Peyer's patch (tissue), 4 donors: ENCODE measurements at regions not wholly inside any gene's neighbourhood (a gene's known extent, or its start where the extent isn't known, plus 50 kb on each side); places are given as distances from the start of the nearest gene placed in this dataset.

Experiments
- DNase-seq, 3 donors: peaks; one replicate each; pipeline ENCODE4 v3.0.0-alpha.2; 2017 to 2019
- H3K27ac ChIP-seq, 4 donors: fragments of 200-600 bp; sonication (generic); one replicate each; pipeline ENCODE4 v1.5.1; 2016 to 2019
- H3K27me3 ChIP-seq, 2 donors: fragments of 200-600 bp; sonication (generic); one replicate each; pipeline ENCODE4 v1.5.1; 2019
- H3K36me3 ChIP-seq, 3 donors: fragments of 200-600 bp; sonication (generic); one replicate each; pipeline ENCODE4 v1.5.1; 2016 to 2019
- H3K4me1 ChIP-seq, 4 donors: fragments of 200-600 bp; sonication (generic); one replicate each; pipeline ENCODE4 v1.5.1; 2016 to 2019
- H3K4me3 ChIP-seq, 4 donors: fragments of 200-600 bp; sonication (generic); 1 replicate in 3 of 4; 2 replicates in 1 of 4; pipeline ENCODE4 v1.5.1; 2016 to 2019; ENCODE audit warnings: mild to moderate bottlenecking in 1 of 4
- H3K9me3 ChIP-seq, 4 donors: fragments of 200-600 bp; sonication (generic); one replicate each; pipeline ENCODE4 v1.5.1; 2016 to 2019; ENCODE audit warnings: mild to moderate bottlenecking in 1 of 4
- POLR2A ChIP-seq, 2 donors: fragments of 450-650 bp; IDR thresholded peaks; one replicate each; pipeline ENCODE4 v1.5.1; 2017; ENCODE audit warnings: antibody characterized with exemption in 2 of 2, mild to moderate bottlenecking in 2 of 2, moderate library complexity in 2 of 2
- TF ChIP-seq, protein P1 (sequence below), 6 experiments: fragments of 450-650 bp in 4 of 6; fragments of 200-600 bp in 2 of 6; sonication (generic) in 1 of 6; IDR thresholded peaks; one replicate each; pipeline ENCODE4 v1.5.1; 2017 to 2019; ENCODE audit warnings: antibody characterized with exemption in 6 of 6, mild to moderate bottlenecking in 3 of 6, moderate library complexity in 1 of 6

DNA sequence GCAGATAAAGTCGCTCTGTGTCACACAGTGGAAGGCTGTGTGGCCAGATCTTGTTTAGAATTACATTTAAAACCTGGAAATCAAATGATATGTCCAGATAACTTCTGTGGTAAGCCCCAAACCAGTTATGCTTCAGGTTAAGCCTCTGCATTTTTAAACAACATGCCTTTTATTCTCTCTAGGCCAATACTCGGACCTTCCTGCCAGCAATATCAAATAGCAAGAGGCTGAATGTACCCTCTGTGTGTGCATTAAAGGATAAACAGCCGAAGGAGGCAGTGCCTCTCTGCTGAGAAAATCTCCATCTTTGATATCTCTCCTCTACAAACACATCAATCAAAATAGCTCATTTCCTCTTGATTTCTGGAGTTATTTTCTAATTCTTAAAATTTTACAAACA, 67.1 kb upstream of the TMEM260 start:
- Histone ChIP-seq H3K4me3 (no peak overlapping the region), H3K9me3 (no peaks in the 10 kb centered on the region), H3K27me3 (no peaks in the 10 kb centered on the region), H3K4me1 (no peaks in the 10 kb centered on the region), H3K36me3 (no peaks in the 10 kb centered on the region), H3K27ac (no peak overlapping the region)
- DNase-seq: no peak
- TF ChIP-seq POLR2A (IDR thresholded peaks at IDR 0.05): no peak
- TF ChIP-seq, protein P1, sequence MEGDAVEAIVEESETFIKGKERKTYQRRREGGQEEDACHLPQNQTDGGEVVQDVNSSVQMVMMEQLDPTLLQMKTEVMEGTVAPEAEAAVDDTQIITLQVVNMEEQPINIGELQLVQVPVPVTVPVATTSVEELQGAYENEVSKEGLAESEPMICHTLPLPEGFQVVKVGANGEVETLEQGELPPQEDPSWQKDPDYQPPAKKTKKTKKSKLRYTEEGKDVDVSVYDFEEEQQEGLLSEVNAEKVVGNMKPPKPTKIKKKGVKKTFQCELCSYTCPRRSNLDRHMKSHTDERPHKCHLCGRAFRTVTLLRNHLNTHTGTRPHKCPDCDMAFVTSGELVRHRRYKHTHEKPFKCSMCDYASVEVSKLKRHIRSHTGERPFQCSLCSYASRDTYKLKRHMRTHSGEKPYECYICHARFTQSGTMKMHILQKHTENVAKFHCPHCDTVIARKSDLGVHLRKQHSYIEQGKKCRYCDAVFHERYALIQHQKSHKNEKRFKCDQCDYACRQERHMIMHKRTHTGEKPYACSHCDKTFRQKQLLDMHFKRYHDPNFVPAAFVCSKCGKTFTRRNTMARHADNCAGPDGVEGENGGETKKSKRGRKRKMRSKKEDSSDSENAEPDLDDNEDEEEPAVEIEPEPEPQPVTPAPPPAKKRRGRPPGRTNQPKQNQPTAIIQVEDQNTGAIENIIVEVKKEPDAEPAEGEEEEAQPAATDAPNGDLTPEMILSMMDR (IDR thresholded peaks at IDR 0.05): no peak

DNA sequence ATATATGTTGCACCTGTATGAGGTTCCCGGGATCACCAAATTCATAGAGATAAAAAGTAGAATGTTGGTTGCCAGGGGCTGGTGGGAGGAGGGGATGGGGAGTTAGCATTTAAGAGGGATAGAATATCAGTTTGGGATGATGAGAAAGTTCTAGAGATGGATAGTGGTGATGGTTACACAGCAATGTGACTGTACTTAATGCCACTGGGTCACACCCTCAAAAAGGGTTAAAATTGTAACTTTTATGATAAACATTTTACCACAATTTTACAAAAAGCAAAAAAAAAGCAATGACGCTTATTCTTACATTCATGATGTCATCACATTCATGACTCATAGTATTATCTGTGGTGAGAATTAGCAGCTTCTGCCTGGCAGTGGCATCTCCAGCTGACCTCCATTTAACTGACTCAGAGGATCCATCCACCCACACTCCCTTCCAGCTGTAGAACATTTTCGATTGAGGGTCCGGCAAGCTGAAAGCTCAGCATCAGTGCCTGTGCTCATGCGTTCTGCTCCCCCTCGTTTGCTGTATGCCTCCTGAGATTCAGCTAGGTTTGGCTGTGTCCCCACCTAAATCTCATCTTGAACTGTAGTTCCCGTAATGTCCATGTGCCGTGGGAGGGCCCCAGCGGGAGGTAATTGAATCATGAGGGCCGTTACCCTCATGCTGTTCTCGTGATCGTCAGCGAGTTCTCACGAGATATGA, 64.8 kb upstream of the TMEM260 start:
- Histone ChIP-seq H3K4me1 (no peaks in the 10 kb centered on the region), H3K27ac (no peak overlapping the region), H3K9me3 (no peaks in the 10 kb centered on the region), H3K27me3 (no peaks in the 10 kb centered on the region), H3K36me3 (no peaks in the 10 kb centered on the region), H3K4me3 (no peak overlapping the region)
- TF ChIP-seq POLR2A (IDR thresholded peaks at IDR 0.05): no peak
- TF ChIP-seq, protein P1 (IDR thresholded peaks at IDR 0.05): no peak
- DNase-seq: no peak

DNA sequence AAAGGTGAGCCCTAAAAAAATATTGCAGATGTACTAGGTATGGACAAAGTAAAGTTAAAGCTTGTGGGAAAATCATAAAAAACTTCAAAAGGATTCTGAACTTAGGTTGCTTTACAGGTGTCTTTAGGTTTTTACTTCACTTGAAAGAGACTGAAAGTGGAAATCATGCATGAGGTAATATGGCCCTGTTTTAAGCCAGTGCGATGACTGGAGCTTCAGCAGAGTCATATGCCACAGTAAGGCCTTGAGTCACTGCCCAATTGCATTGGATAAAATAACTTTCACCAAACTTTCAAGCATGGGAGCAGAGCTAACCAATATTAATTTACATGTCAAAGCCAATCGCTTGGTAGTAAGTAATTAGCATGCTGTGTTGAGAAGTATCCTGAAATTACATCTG, 63.9 kb upstream of the TMEM260 start:
- DNase-seq: no peak
- H3K4me1 ChIP-seq: no peaks in the 10 kb centered on the region
- H3K4me3 ChIP-seq: no peak overlapping the region
- no peaks in the 10 kb centered on the region for H3K27me3 ChIP-seq
- H3K9me3 ChIP-seq: no peaks in the 10 kb centered on the region
- TF ChIP-seq POLR2A (IDR thresholded peaks at IDR 0.05): no peak
- TF ChIP-seq, protein P1 (IDR thresholded peaks at IDR 0.05): no peak
- no peak overlapping the region for H3K27ac ChIP-seq
- no peaks in the 10 kb centered on the region for H3K36me3 ChIP-seq

DNA sequence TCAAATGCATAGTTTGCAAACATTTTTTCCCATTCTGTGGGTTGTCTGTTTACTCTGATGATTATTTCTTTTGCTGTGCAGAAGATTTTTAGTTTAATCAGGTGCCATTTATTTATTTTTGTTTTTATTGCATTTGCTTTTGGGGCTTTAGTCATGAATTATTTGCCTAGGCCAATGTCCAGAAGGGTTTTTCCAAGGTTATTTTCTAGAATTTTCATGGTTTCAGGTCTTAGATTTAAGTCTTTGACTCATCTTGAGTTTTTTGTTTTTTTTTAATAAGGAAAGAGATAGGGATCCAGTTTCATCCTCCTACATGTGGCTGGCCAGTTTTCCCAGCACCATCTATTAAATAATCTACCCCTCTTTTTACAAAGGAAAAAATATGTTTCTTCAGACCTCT, 57.2 kb upstream of the TMEM260 start:
- H3K4me3 ChIP-seq: no peak overlapping the region
- H3K9me3 ChIP-seq: no peaks in the 10 kb centered on the region
- H3K4me1 ChIP-seq: no peaks in the 10 kb centered on the region
- H3K27me3 ChIP-seq: no peaks in the 10 kb centered on the region
- H3K36me3 ChIP-seq: no peaks in the 10 kb centered on the region
- no peak overlapping the region for H3K27ac ChIP-seq
- no peak for DNase-seq
- TF ChIP-seq, protein P1 (IDR thresholded peaks at IDR 0.05): no peak
- TF ChIP-seq POLR2A (IDR thresholded peaks at IDR 0.05): no peak

DNA sequence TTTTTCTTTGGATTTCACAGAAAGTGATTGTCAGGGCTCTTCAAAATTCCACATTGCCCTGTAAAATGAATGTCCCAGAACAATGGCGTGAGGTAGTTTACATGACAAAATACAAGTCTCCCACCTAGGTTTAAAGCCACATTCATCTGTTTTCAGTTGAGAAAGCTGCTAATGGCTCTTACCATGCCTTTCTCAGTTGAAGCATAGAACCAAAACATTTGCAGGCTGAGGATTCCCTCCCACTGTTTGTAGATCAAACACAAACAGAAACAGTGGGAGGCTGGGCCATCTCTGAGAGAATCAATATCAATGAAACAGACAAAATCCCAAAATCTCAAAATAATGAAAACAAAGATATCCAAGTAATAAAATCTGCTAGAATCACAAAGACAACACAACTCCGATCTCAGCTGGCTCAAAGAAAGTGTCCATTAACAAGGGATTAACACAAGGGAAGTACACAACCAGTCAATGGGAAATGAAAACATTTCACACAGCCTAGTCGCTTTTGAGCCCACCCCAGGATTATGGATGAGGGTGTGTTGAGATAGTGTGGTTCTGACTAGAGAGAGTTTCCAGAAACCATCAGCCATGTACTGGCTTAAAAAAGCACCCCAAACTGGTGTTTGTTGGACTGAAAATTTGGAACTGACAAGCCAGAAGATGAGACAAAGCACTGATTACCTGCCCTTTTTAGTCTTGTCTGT, 54.5 kb upstream of the TMEM260 start:
- no peaks in the 10 kb centered on the region for H3K27me3 ChIP-seq
- no peaks in the 10 kb centered on the region for H3K36me3 ChIP-seq
- H3K4me1 ChIP-seq: no peaks in the 10 kb centered on the region
- no peak for DNase-seq
- no peaks in the 10 kb centered on the region for H3K9me3 ChIP-seq
- TF ChIP-seq, protein P1 (IDR thresholded peaks at IDR 0.05): no peak
- no peak for TF ChIP-seq POLR2A (IDR thresholded peaks at IDR 0.05)
- H3K4me3 ChIP-seq: no peak overlapping the region
- H3K27ac ChIP-seq: no peak overlapping the region
